ENCODE measurements at regions not wholly inside any gene's neighbourhood (a gene's known extent, or its start where the extent isn't known, plus 50 kb on each side); places are given as distances from the start of the nearest gene placed in this dataset.

- H3K4me1 Mint-ChIP-seq (ENCODE audit: unreplicated experiment), result no peaks in the 10 kb centered on the region
- H3K27me3 Mint-ChIP-seq (ENCODE audit: unreplicated experiment), result peaks cover 2% of the 10 kb centered on the region
- peaks cover 4% of the 10 kb centered on the region for H3K36me3 Mint-ChIP-seq (ENCODE audit: low read depth, unreplicated experiment)
- TF ChIP-seq CTCF (IDR thresholded peaks at IDR 0.05; ENCODE audit: unreplicated experiment), result no peak
- H3K4me3 Mint-ChIP-seq (ENCODE audit: unreplicated experiment), result no peak overlapping the region
- no peak for DNase-seq (ENCODE audit: low spot score)
- H3K27ac Mint-ChIP-seq (ENCODE audit: unreplicated experiment), result no peak overlapping the region
- peaks cover 8% of the 10 kb centered on the region for H3K9me3 Mint-ChIP-seq (ENCODE audit: unreplicated experiment)
Observed at GRCh38 chr7:40947566-40947965, 755.3 kb downstream of the INHBA start.

- Mint-ChIP-seq H3K4me1 (ENCODE audit: unreplicated experiment) (no peaks in the 10 kb centered on the region), H3K9me3 (ENCODE audit: unreplicated experiment) (peaks cover 8% of the 10 kb centered on the region), H3K4me3 (ENCODE audit: unreplicated experiment) (no peak overlapping the region), H3K27ac (ENCODE audit: unreplicated experiment) (no peak overlapping the region), H3K36me3 (ENCODE audit: low read depth, unreplicated experiment) (peaks cover 4% of the 10 kb centered on the region), H3K27me3 (ENCODE audit: unreplicated experiment) (peaks cover 2% of the 10 kb centered on the region)
- no peak for TF ChIP-seq CTCF (IDR thresholded peaks at IDR 0.05; ENCODE audit: unreplicated experiment)
- DNase-seq (ENCODE audit: low spot score), result no peak
Observed at GRCh38 chr7:40946549-40946948, 756.3 kb downstream of the INHBA start.

GRCh38 chr7:40945788-40946187 is 757.1 kb downstream of the INHBA start:
- Mint-ChIP-seq H3K36me3 (ENCODE audit: low read depth, unreplicated experiment) (peaks cover 4% of the 10 kb centered on the region), H3K4me1 (ENCODE audit: unreplicated experiment) (no peaks in the 10 kb centered on the region), H3K27me3 (ENCODE audit: unreplicated experiment) (peaks cover 2% of the 10 kb centered on the region), H3K4me3 (ENCODE audit: unreplicated experiment) (no peak overlapping the region), H3K27ac (ENCODE audit: unreplicated experiment) (no peak overlapping the region), H3K9me3 (ENCODE audit: unreplicated experiment) (peaks cover 8% of the 10 kb centered on the region)
- no peak for TF ChIP-seq CTCF (IDR thresholded peaks at IDR 0.05; ENCODE audit: unreplicated experiment)
- DNase-seq (ENCODE audit: low spot score), result no peak

- no peak for TF ChIP-seq CTCF (IDR thresholded peaks at IDR 0.05; ENCODE audit: unreplicated experiment)
- H3K9me3 Mint-ChIP-seq (ENCODE audit: unreplicated experiment), result peaks cover 8% of the 10 kb centered on the region
- H3K4me1 Mint-ChIP-seq (ENCODE audit: unreplicated experiment), result no peaks in the 10 kb centered on the region
- H3K27me3 Mint-ChIP-seq (ENCODE audit: unreplicated experiment), result peaks cover 2% of the 10 kb centered on the region
- no peak overlapping the region for H3K27ac Mint-ChIP-seq (ENCODE audit: unreplicated experiment)
- peaks cover 4% of the 10 kb centered on the region for H3K36me3 Mint-ChIP-seq (ENCODE audit: low read depth, unreplicated experiment)
- no peak for DNase-seq (ENCODE audit: low spot score)
- peak overlapping the region; percentile 32 for H3K4me3 Mint-ChIP-seq (ENCODE audit: unreplicated experiment)
Observed at GRCh38 chr7:40944981-40945585, 757.8 kb downstream of the INHBA start.

GRCh38 chr7:40937879-40938278 is 765.0 kb downstream of the INHBA start:
- no peaks in the 10 kb centered on the region for H3K36me3 Mint-ChIP-seq (ENCODE audit: low read depth, unreplicated experiment)
- peaks cover 4% of the 10 kb centered on the region for H3K27me3 Mint-ChIP-seq (ENCODE audit: unreplicated experiment)
- TF ChIP-seq CTCF (IDR thresholded peaks at IDR 0.05; ENCODE audit: unreplicated experiment), result no peak
- H3K9me3 Mint-ChIP-seq (ENCODE audit: unreplicated experiment), result no peaks in the 10 kb centered on the region
- H3K4me1 Mint-ChIP-seq (ENCODE audit: unreplicated experiment), result no peaks in the 10 kb centered on the region
- DNase-seq (ENCODE audit: low spot score), result no peak
- H3K4me3 Mint-ChIP-seq (ENCODE audit: unreplicated experiment), result no peak overlapping the region
- no peak overlapping the region for H3K27ac Mint-ChIP-seq (ENCODE audit: unreplicated experiment)
